ENCODE measurements at regions not wholly inside any gene's neighbourhood (a gene's known extent, or its start where the extent isn't known, plus 50 kb on each side); places are given as distances from the start of the nearest gene placed in this dataset.
"Not testable (repeated sequence)": the region's sequence is repeated elsewhere in the genome, so short reads cannot be mapped to it uniquely, and the experiment has no call there.

DNA sequence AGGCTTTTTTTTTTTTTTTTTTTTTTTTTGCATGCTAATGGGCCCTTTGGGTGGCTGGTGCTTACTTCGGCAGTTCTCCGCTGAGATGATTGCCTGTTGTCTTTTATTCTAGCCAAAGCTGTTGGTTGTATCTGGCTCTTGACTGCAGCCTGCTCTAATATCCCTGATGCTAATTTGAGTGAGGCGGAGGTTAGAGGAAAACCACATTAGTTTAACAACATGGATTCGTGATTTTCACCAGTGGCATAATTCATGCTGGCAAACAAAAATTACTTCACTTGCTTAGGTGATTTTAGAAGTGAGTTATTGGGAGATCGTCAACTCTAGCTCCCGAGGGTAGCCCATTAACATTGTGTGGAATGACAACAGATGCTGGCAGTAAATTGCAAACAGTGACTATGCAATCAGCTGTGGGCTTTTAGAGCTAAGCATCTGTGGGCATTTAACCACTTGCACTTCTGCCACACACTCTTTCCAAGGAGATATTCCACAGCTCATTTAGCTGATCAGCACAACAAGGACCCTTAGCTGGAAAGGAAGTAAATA lies 97.6 kb upstream of the ZDHHC17 start:
- DNase-seq = no peak

DNA sequence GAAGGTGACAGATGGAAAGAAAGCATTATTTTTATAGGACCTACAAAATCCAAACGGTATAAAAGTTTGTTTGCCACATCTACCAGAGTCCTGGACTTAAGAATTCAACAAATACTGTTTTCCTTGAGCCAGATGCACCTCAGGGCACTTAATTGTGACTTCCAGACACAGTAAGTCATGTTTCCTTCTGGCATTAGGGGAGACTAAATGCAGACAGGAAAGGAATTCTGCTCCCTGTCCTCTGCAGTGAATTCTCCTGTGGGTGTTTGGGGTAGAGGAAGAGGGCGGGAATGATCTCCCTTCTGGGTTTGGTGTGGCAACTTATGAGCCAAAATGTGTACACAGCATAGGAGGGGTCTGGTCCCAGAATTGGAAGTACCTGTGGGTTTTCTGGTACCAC lies 93.9 kb upstream of the ZDHHC17 start:
- DNase-seq = no peak

DNA sequence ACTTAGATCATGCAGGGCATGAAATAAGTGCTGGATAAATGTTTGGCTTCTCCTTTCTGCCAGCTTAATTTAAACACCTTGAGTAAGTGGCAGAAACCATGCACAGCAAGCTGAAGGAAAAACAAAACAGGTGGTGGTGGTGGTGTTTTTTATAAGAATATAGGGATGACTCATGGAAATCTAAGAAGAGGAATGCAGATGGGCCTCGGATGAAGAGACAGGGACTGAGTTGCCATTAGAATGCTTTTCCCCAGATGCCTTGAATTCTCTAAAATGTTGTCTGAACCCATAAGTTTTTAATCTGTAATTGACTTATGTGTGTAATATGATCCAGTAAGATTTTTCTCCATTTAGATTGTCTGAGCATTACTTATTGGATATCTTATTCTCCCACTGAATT lies 93.1 kb upstream of the ZDHHC17 start:
- no peak for DNase-seq

DNA sequence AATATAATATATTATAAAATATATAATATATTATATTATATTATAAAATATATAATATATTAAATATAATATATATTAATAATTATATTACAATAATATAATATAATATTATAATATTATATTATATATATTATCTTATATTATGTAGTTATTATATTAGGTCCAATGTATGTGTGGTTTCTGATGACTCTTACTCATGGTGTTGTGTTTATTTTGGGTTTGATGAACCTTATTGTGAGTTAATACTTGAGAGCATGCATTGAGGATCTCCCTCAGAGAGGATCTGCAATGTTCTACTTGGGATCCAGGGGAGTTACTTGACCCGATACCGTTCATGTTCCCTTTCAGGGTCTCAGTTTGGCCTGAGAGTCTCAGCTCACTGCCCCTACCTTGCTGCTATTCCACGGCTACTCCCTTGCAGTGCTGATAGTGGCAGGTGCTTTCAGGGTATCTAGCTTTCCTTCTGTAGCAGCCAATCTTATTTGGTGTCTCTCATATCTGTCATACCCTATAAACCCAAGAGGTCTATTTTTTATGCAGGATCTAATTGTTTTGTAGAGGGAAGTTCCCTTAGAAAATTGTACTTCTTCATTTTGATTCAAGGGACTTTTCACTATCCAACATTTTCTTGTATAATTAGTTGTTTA lies 89.1 kb upstream of the ZDHHC17 start:
- no peak for DNase-seq

DNA sequence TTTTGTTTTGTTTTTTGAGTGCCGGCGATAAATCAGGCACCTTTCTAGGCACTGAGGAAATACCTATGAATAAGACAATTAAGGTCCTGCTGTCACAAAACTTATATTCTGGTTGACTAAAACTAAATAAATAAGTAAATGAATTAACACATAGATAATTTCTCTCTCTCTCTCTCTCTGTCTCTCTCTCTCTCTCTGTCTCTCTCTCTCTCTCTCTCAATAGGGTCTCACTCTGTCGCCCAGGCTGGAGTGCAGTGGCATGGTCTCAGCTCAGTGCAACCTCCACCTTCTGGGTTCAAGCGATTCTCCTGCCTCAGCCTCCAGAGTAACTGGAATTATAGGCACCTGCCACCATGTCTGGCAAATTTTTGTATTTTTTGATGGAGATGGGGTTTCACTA lies 87.7 kb upstream of the ZDHHC17 start:
- not testable (repeated sequence) for DNase-seq

DNA sequence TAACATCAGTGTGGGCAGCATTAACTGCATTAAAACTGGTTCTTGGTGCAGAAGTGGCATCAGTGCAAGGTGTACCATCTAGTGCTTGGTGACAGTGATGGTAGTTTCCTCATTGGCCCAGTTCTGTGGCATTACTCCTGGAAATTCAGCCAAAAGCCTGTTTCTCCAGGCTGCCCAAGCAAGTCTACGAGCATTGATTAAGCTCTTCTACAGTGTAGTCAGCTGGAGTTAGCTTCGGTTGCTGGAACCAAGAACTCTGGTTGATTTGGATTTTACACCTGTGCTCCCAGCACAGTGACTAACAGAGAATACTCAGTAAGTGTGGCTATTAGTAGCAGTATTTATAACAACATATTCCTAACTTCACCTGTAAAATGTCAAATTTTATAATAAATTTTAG lies 84.9 kb upstream of the ZDHHC17 start:
- DNase-seq = no peak

DNA sequence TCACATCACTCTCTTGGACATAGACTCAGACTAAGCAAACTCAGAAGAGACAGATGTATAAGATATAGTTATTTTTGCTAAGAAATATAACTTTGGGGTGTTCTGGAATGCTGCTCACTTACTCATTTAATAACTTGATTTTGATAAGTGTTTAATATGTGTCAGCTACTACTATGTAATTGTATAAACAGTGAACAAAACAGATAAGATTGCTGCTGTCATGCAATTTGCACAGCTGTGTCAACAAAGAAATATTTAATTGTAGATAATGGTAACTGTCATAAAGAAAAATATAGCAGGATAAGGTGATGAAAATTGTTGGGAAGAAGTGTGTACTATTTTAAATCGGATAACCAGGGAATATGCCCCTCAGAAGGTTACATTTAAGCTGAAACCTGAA lies 84.1 kb upstream of the ZDHHC17 start:
- no peak for DNase-seq

DNA sequence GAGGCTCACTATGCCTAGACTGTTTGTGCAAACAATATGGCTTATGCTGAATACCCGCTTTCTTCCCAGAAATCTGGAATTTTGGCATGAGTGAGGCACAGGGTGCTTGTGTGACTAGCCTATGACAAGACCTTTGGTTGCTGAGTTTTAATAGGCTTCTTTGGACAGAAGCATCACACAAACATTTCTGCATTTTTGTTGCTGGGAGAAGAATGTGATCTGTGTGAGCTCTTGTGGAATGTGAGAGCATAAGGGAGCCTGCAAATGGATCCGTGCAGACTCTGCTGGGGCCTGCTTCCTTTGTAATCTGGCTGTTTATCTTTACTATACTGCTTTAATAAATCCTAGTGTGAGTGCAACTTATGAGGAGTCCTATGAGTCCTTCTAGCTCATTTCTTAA lies 83.0 kb upstream of the ZDHHC17 start:
- DNase-seq = no peak

DNA sequence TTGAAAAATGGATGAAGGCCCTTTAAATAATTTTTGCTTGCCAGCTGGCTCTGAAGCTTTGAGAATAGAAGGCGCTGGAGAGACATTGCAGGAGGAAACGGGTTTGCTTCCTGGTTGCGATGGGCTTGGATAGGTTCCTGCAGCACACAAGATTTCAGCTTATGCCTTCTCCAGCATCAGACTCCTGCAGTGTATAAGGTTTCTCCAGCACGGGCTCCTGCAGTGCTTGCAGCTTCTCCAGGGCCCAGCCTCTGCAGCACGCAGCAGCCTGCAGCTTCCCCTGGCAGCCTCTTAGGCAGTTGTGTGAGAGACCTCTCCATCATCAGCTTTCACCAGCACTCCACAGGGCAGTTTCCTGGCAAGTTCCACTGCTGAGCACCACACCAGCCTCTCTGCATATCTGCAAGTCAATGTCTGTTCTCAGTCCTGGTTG lies 78.7 kb upstream of the ZDHHC17 start:
- DNase-seq = no peak

DNA sequence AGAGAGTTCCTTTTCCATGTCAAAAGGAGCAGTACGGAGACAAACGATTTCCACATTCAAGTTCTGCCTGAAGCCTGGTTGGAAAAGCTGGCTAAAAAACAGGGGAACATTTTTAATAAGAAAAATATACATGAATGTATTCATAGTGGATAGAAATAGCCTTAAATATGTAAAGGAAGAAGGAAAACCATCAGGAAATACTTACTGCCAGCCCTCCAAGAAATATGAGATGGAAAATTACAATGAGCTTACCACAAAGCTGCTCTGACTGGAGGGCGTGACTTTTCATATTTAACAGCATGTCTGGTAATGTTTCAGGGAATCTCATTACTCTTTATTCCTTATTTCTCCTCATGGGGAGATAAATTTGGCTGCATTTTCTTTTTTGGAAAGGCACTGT lies 75.9 kb upstream of the ZDHHC17 start:
- DNase-seq = no peak

DNA sequence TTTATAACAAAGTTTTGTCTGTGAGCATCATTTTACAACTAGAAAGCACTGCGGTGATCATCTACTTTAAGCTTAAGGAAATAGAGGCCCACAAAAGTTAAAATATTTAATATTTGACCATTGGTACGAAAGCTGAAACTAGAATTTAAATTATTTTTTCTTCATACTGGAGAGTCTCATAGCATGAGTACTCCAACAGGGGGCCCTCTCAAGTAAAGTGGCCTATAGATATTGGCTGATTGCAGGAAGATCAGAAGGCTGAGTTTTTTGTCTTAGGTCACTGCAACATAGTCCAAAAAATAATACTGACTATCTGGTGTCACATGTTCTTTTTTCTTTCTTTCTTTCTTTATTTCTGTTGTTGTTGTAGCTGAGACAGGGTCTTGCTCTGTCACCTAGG lies 75.3 kb upstream of the ZDHHC17 start:
- no peak for DNase-seq

DNA sequence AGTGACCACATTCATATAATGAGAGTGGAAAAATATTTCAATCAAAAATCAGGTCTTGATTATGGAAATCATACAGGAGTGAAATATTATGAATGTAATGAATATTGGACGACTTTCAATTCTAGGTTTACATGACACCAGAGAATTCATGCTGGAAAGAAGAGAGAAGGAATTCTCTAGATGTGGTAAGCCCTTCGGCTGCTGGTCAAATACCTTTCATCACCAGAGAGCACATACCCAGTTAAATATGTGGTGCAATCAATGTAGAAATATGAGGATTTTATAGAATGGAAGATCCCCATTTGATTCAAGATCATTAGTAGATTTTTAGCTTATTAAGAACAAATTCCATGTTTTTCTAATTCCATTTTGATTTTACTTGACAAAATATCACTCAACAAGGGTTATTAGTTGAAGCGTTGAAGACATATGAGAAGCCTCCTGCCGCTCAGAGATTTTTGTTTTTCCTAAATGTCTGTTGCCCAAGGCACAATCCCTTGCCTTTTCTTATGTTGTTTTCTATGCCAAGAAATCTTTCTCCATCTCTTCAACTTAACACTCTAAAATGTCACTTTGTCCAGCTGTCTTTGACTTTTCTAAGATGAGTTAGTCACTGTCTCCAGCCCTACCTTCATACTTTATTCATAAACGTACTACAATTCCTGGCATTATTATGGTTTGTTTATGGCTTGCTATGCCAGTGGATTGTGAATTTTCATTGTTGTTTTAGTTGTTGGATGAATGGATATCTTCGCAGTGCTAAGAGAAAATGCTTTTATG lies 72.8 kb upstream of the ZDHHC17 start:
- DNase-seq = no peak

DNA sequence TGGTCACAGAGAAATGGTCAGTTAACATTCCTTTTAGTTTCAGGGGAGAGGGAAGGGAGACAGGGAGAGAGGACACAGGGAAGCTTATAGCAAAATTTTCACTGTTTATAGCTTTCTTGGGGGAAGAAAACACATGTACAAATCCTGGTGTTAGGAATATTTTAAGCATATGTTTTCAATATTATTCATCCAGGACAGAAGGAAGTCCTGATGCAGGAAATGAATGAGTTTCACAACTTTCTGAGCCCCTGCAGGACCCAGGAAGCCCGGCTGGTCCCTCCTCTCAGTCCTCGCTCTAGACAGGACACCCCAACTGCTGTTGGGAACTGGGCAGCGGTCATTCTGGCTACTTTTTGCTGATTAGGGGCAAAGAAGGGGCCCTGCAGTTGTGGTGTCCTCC lies 71.1 kb upstream of the ZDHHC17 start:
- DNase-seq = no peak

DNA sequence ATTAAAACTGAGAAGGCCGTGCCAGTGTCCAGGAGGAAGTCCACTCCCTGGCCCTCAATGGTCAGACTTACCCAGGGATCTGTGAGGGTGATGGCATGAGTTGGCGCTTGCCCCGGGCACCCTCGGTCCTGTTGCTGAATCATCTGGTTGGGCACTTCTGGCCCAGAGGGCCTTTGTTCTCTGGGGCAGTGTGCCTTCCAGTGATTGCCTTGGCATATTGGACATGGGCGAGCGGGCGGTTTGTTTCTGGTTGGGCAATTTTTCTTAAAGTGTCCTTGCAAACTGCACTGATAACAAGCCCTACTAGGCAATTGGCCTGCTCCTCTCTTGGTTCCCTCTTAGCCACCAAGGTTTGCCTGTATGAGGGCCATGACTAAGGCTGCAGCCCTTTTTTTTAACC lies 69.5 kb upstream of the ZDHHC17 start:
- no peak for DNase-seq

DNA sequence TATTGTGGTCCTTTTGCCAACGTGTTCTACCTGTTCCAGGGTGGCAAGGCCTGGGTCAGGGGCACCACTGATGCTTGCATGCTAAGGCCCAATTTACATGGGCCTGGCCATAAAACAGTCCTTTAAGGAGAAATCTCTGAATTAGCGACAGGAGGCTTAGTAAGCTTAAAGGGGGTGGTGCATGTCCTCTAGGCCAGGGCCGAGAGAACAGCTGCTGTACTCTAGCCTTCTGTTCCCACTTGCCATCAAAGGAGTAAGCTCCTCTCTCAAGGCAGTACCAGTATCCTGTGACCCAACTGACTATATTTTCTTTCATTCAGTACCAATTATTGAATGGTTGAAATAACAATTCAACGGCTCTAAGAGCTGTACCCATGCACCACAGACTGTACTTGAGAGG lies 67.7 kb upstream of the ZDHHC17 start:
- DNase-seq = no peak

DNA sequence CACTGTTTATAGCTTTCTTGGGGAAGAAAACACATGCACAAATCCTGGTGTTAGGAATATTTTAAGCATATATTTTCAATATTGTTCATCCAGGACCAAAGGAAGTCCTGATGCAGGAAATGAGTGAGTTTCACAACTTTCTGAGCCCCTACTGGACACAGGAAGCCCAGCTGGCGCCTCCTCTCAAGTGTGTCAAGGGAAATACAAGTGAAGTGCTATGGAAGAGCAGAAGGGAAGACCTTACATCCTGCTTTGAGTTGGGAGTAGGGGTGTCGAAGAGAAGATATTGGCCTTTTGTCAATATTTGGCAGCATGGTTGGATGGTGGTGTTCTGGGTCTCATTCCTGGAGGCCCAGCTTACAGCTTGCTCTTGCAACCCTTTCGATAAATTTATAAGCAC lies 66.1 kb upstream of the ZDHHC17 start:
- no peak for DNase-seq

DNA sequence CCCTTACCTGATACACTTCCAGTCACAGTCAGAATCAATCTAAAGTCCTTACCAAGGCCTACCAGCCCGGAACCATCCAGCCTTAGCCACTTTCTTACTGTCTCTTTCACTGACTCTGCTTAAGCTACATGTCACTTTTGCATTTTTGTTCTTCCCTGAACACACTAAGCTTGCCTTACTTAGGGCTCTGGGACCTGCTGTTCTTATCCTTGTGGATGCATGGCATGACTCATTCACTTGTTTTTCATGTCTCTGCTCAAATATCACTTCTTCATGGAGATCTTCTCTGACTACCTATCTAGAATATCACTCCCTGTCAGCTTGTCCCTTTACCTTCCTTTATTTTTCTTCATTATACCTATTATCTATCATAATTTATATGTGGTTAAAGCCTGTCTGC lies 65.6 kb upstream of the ZDHHC17 start:
- DNase-seq = no peak

DNA sequence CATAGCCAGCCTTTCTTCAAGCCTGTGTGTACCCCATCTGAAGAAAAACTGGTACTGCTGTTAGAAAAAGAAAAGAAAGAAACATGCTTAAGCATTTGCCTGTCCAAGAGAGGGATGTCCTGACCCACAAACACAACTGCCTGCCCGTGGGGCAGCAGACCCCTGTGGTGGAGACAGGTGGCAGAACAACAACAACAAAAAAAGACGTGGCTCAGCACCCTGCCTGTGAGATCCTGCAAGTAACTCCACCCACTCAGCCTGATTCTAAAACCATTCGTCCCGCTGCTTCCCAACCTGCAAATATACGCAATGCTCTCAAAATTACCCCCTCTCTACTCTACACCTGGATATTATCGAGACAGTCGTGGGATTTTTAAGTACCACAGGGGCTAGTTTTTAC lies 64.9 kb upstream of the ZDHHC17 start:
- no peak for DNase-seq

DNA sequence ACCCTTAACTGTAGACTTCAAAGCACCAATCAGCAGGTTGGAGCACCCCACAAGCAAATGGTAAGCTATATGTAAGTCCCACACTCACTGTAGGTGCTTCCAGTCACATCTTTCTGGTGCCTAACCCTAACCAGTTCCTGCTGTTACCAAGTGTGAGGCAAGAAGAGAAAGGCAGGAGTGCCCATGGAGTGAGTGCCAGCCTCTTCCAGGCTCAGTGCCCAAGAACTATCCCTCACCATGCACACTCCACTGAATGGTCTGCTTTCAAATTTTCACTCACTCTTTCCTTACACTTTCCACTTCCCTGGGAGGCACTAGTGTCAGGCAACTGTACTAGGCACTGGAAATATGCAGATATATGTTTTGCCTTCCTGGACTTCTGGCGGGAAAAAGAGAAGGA lies 62.2 kb upstream of the ZDHHC17 start:
- no peak for DNase-seq

DNA sequence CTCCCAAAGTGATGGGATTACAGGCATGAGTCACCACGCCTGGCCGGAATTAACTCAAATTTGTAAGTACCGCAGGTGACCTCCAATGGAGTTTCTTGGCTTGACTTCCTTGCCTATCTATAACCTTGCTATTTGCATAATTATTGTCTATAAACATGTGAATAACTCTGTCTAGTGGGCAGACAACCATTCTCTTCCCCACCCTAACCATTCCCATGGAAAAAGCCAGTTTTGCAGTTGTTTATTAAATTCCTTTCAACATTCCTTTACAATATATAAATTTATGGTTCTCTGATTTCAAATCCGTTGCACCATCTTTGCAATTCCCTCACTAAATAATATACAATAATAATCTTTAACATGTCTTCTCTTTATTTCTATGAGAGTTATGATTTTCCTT lies 61.0 kb upstream of the ZDHHC17 start:
- no peak for DNase-seq

DNA sequence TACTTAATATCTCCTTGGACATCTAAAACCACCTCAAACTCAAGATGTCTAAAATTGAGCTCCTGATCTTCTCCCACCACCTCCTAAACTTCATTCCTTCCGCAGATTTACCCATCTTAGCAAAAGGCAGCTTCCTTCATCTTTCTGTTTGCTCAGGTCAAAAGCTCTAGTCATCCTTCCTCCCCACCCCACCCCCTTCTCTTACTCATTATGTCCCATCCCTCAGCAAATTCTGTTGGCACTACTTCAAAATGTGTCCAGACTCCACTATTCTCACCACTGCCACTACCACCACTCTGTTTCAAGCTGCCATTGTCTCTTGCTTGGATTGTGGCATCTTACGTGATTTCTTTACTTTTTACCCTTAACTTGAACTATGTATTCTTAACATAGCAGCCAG lies 59.2 kb upstream of the ZDHHC17 start:
- no peak for DNase-seq

DNA sequence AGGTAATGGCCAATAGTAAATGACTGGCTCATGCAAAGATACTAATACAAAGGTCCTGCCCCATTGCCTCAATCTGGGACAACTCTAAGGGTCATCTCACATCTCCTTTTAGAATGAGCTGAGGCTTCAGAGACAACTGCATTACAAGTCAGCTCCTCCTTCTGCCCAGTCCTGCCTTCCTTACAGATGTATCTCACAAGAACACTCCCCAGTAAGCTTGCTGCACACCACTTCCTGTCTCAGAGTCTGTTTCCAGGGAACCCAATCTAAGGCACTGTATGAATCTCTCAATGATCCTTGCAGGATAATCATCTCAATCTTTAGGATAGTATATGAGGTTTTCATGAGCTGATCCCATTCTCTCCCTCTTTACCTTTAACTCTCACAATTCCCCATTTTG lies 57.8 kb upstream of the ZDHHC17 start:
- DNase-seq = no peak

DNA sequence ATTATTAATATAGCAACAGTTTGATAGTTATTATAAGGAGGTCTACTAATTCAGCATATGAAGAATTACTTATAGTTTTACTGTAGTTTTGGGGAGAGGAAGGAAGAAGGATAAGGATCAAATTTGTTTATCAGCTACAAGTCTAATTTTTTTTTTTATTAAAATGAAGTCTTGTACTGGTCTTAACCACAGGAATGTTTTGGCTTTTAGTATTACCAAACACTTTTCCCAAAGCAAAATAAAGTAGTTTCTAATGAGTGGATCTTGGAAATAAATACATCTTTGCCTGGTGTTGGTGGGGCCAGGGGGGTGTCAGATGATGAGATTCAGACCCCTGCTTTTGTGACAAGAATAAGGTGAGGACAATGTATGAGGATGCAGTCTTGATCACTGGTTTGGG lies 57.2 kb upstream of the ZDHHC17 start:
- no peak for DNase-seq

DNA sequence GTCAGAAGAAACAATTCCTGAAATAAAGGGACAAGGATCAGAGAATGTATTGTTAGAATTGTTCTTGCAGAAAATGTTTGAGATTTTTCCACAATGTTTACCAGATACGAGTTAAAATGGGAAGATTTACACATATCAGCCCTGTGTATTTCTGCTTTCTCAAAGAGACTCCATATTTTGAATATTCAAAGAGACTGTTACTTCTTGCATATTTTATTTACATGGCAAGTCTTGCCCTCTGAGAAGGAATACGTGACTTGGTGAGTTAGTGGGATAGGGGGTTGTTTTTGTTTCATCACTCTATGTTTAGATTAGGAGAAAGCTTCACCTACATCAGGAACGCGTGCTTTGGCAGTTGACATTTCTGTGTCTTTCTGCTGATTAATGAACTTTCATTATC lies 56.1 kb upstream of the ZDHHC17 start:
- no peak for DNase-seq

DNA sequence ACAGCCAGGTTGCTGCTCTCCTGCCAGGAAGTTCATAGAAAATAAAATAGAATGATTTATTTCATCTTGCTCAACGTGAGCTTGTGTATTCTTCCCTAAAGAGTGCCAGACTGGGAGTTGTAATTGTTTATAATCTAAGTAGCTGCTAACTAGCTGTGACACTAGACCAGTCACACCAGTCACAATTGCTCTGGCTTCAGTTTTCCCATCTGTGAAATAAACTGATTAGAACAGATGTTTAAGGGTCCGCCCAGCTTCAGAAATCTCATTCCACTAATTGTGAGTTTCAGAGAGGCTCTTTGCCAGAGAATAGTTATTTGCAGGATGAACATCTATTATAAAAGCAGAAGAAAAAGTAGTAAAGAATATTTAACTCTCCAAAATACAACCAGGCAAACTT lies 55.6 kb upstream of the ZDHHC17 start:
- DNase-seq = no peak
